HCT116 (cell line): ENCODE measurements at regions not wholly inside any gene's neighbourhood (a gene's known extent, or its start where the extent isn't known, plus 50 kb on each side); places are given as distances from the start of the nearest gene placed in this dataset.

Source experiments
- ATAC-seq: fragments of 200-7000 bp; cut with Tn5 transposase; 2 replicates; pipeline ENCODE4 v1.9.1; 2020; ENCODE audit warnings: mild to moderate bottlenecking, moderate library complexity
- BruUV-seq: library from RNA; stranded (reverse); fragments of 400-500 nt; replicated peaks from 2 replicates; lab custom pipeline; 2021; lab: Mats Ljungman, UMichigan
- CTCF ChIA-PET: fragments of 300-600 bp; sonication (Branson Sonifier 250); formaldehyde crosslinking; loops from one replicate; lab custom pipeline; 2021; ENCODE audit warnings: antibody characterized with exemption; lab: Charles Lee
- POLR2A ChIA-PET: fragments of 300-600, 350-600 bp; sonication (Branson Sonifier 250); formaldehyde crosslinking; loops from one replicate; lab custom pipeline; 2021; ENCODE audit warnings: antibody characterized with exemption; lab: Charles Lee
- RAD21 ChIA-PET, 2 experiments: fragments of 300-600 bp; sonication (Branson Sonifier 250); formaldehyde crosslinking; loops; one replicate each; lab custom pipeline; 2023; ENCODE audit warnings: low total read pairs in 2 of 2; ENCODE audit not compliant: uncharacterized antibody in 2 of 2, unreplicated experiment in 2 of 2, low non-redundant PET in 1 of 2; lab: Charles Lee
- DNase-seq: peaks from one replicate; pipeline ENCODE4 v3.0.0-alpha.2; 2010; ENCODE audit warnings: low read depth, low spot score
- H2AFZ ChIP-seq: fragments of 200-600 bp; shearing (Covaris generic), sonication (generic); 2 replicates; pipeline ENCODE4 v1.6.1; 2017; ENCODE audit warnings: low read depth, mixed run types, mixed read lengths, antibody characterized with exemption, low read length; ENCODE audit not compliant: poor library complexity, severe bottlenecking
- H3K27ac ChIP-seq: 2 replicates; pipeline ENCODE4 v1.5.1; 2012; ENCODE audit warnings: low read depth, low read length
- H3K27me3 ChIP-seq: fragments of 200-600 bp; sonication (generic); 2 replicates; pipeline ENCODE4 v1.6.1; 2016; ENCODE audit warnings: mixed run types, low read length, mixed read lengths; ENCODE audit not compliant: insufficient read depth
- H3K36me3 ChIP-seq, 2 experiments: fragments of 200-500 bp in 1 of 2; fragments of 200-600 bp in 1 of 2; sonication (Bioruptor generic) in 1 of 2; sonication (generic) in 1 of 2; 2 replicates each; pipeline versions ENCODE4 v1.5.1 to v1.6.1; 2014 to 2016; ENCODE audit warnings: low read length in 2 of 2, inconsistent platforms in 1 of 2, mixed read lengths in 1 of 2, mixed run types in 1 of 2; ENCODE audit not compliant: insufficient read depth in 2 of 2, control insufficient read depth in 1 of 2
- H3K4me1 ChIP-seq, 2 experiments: fragments of 200-600 bp in 1 of 2; sonication (generic) in 1 of 2; 2 replicates each; pipeline versions ENCODE4 v1.5.1 to v1.6.1; 2012 to 2017; ENCODE audit warnings: low read length in 2 of 2, inconsistent platforms in 1 of 2, mild to moderate bottlenecking in 1 of 2, mixed read lengths in 1 of 2, mixed run types in 1 of 2, moderate library complexity in 1 of 2; ENCODE audit not compliant: insufficient read depth in 2 of 2, control insufficient read depth in 1 of 2
- H3K4me2 ChIP-seq: fragments of 200-600 bp; sonication (generic); 2 replicates; pipeline ENCODE4 v1.6.1; 2017; ENCODE audit warnings: mixed run types, low read length, mixed read lengths
- H3K4me3 ChIP-seq, 2 experiments: fragments of 200-600 bp in 1 of 2; sonication (generic) in 1 of 2; replicated peaks in 1 of 2; 2 replicates each; pipeline ENCODE4 v1.5.1; 2011 to 2016; ENCODE audit warnings: low read length in 2 of 2, control low read depth in 1 of 2, low read depth in 1 of 2, mild to moderate bottlenecking in 1 of 2, mixed read lengths in 1 of 2, mixed run types in 1 of 2
- H3K79me2 ChIP-seq: fragments of 200-600 bp; sonication (generic); 2 replicates; pipeline ENCODE4 v1.6.1; 2017; ENCODE audit warnings: mild to moderate bottlenecking, mixed run types, low read length, moderate library complexity, mixed read lengths; ENCODE audit not compliant: insufficient read depth
- H3K9ac ChIP-seq: fragments of 200-600 bp; sonication (generic); 2 replicates; pipeline ENCODE4 v1.6.1; 2016; ENCODE audit warnings: low read length, mixed read lengths
- H3K9me2 ChIP-seq: fragments of 200-600 bp; sonication (generic), shearing (Covaris generic); 2 replicates; pipeline ENCODE4 v1.6.1; 2017; ENCODE audit warnings: mixed run types, mild to moderate bottlenecking, moderate library complexity; ENCODE audit not compliant: insufficient read depth
- H3K9me3 ChIP-seq, 2 experiments: fragments of 200-500 bp in 1 of 2; fragments of 200-600 bp in 1 of 2; sonication (Bioruptor generic) in 1 of 2; sonication (generic) in 1 of 2; 2 replicates each; pipeline ENCODE4 v1.6.1; 2014 to 2017; ENCODE audit warnings: low read length in 2 of 2, mixed read lengths in 2 of 2, inconsistent platforms in 1 of 2, low read depth in 1 of 2, mild to moderate bottlenecking in 1 of 2, mixed run types in 1 of 2, moderate library complexity in 1 of 2; ENCODE audit not compliant: control insufficient read depth in 1 of 2, insufficient read depth in 1 of 2
- H4K20me1 ChIP-seq: fragments of 200-600 bp; sonication (generic), shearing (Covaris generic); 2 replicates; pipeline ENCODE4 v1.6.1; 2017; ENCODE audit warnings: mixed run types, mild to moderate bottlenecking, moderate library complexity; ENCODE audit not compliant: insufficient read depth
- ATF3 ChIP-seq: IDR thresholded peaks from 2 replicates; pipeline ENCODE4 v1.6.1; 2012
- CBX3 ChIP-seq: IDR thresholded peaks from 2 replicates; pipeline ENCODE4 v1.6.1; 2012; ENCODE audit warnings: low read depth
- CEBPB ChIP-seq: IDR thresholded peaks from 2 replicates; pipeline ENCODE4 v1.6.1; 2012; ENCODE audit warnings: low read depth
- EZH2 ChIP-seq: fragments of 200-600 bp; sonication (generic); IDR thresholded peaks from 2 replicates; pipeline ENCODE4 v1.6.1; 2017; ENCODE audit warnings: antibody characterized with exemption, mixed run types
- EZH2phosphoT487 ChIP-seq: fragments of 200-600 bp; IDR thresholded peaks from 2 replicates; pipeline ENCODE4 v1.6.1; 2018; ENCODE audit warnings: antibody characterized with exemption, borderline replicate concordance
- FOSL1 ChIP-seq: IDR thresholded peaks from 2 replicates; pipeline ENCODE4 v1.6.1; 2012; ENCODE audit warnings: low read depth
- MAX ChIP-seq: IDR thresholded peaks from 2 replicates; pipeline ENCODE4 v1.6.1; 2012
- POLR2A ChIP-seq: IDR thresholded peaks from 2 replicates; pipeline ENCODE4 v1.7.0; 2011; ENCODE audit warnings: borderline replicate concordance; ENCODE audit not compliant: insufficient read depth, insufficient read length; ENCODE audit errors: extremely low read depth
- POLR2AphosphoS5 ChIP-seq: IDR thresholded peaks from 2 replicates; pipeline ENCODE4 v1.6.1; 2011; ENCODE audit warnings: mild to moderate bottlenecking, low read depth, low read length, moderate library complexity
- RAD21 ChIP-seq: IDR thresholded peaks from 2 replicates; pipeline ENCODE4 v1.6.1; 2012; ENCODE audit warnings: low read depth, mild to moderate bottlenecking
- REST ChIP-seq: IDR thresholded peaks from 2 replicates; pipeline ENCODE4 v1.6.1; 2012; ENCODE audit warnings: low read depth
- SIN3A ChIP-seq: IDR thresholded peaks from 2 replicates; pipeline ENCODE4 v1.6.1; 2012; ENCODE audit warnings: low read depth
- SP1 ChIP-seq: IDR thresholded peaks from 2 replicates; pipeline ENCODE4 v1.6.1; 2012; ENCODE audit warnings: low read depth
- ZBTB33 ChIP-seq: IDR thresholded peaks from 2 replicates; pipeline ENCODE4 v1.6.1; 2011; ENCODE audit warnings: mild to moderate bottlenecking, low read length, moderate library complexity; ENCODE audit not compliant: insufficient replicate concordance; ENCODE audit errors: extremely low read depth
- ZNF274 ChIP-seq: fragments of 200-500 bp; sonication (Bioruptor generic); IDR thresholded peaks from 2 replicates; pipeline ENCODE4 v1.6.1; 2014; ENCODE audit warnings: mild to moderate bottlenecking, low read depth, low read length, inconsistent platforms
- intact Hi-C: fragments of 100-400 bp; cut with micrococcal nuclease; formaldehyde crosslinking; loops from 2 replicates; pipeline ENCODE4 v1.10.0; 2022

- CTCF ChIA-PET: interaction anchor here (1.1 kb wide), 1 partner anchor 585 kb away, joined by 4 read pairs; no protein-coding TSS in a partner anchor
Measured at GRCh38 chr16:87160701-87161337, 156.4 kb downstream of the C16orf95 start.

More at GRCh38 chr16:87160701-87161337, 156.4 kb downstream of the C16orf95 start:
- DNase-seq (no peak), ATAC-seq (no peak)
- Histone ChIP-seq H3K4me2 (no peak overlapping the region), H3K9me3 (no peaks in the 10 kb centered on the region), H3K9ac (no peak overlapping the region), H3K4me3 (no peak overlapping the region), H3K27ac (no peak overlapping the region), H3K36me3 (no peaks in the 10 kb centered on the region), H3K79me2 (no peaks in the 10 kb centered on the region), H3K27me3 (peaks cover 8% of the 10 kb centered on the region; the same call in 1 of the 2 replicates), H2AFZ (no peak overlapping the region), H3K9me2 (no peaks in the 10 kb centered on the region), H4K20me1 (no peaks in the 10 kb centered on the region), H3K4me1 (no peaks in the 10 kb centered on the region)
- ChIA-PET POLR2A (interaction anchor here (0.5 kb wide), 1 partner anchor 82 kb away, joined by 4 read pairs; no protein-coding TSS in a partner anchor), RAD21 (no interaction called here)
- TF ChIP-seq MAX: no peak
- TF ChIP-seq CBX3: no peak
- TF ChIP-seq EZH2phosphoT487: no peak
- TF ChIP-seq ZBTB33: no peak
- TF ChIP-seq ATF3: no peak
- TF ChIP-seq REST: no peak
- TF ChIP-seq CEBPB: no peak
- TF ChIP-seq RAD21: no peak
- TF ChIP-seq POLR2AphosphoS5: no peak
- TF ChIP-seq EZH2: no peak
- TF ChIP-seq SIN3A: no peak
- TF ChIP-seq ZNF274: no peak
- no peak for TF ChIP-seq SP1
- no peak for TF ChIP-seq FOSL1
- no peak for TF ChIP-seq POLR2A
- intact Hi-C loops: no loop called here
- no TSS peak for BruUV-seq
